Fibroblast of lung (primary cell): ENCODE measurements at regions not wholly inside any gene's neighbourhood (a gene's known extent, or its start where the extent isn't known, plus 50 kb on each side); places are given as distances from the start of the nearest gene placed in this dataset.

Source experiments
- DNase-seq, 2 donors: peaks; one replicate each; pipeline versions ENCODE4 v3.0.0 to v3.0.0-alpha.2; 2010; ENCODE audit warnings: low read depth in 2 of 2
- H2AFZ ChIP-seq: 2 replicates; pipeline ENCODE4 v1.5.1; 2012; ENCODE audit warnings: low read length, control low read depth, inconsistent platforms
- H3K27ac ChIP-seq: 2 replicates; pipeline ENCODE4 v1.5.1; 2011; ENCODE audit warnings: low read length, control low read depth; ENCODE audit not compliant: insufficient read depth
- H3K27me3 ChIP-seq: 2 replicates; pipeline ENCODE4 v1.5.1; 2011; ENCODE audit warnings: mild to moderate bottlenecking, low read length; ENCODE audit not compliant: control insufficient read depth, insufficient read depth
- H3K36me3 ChIP-seq: 2 replicates; pipeline ENCODE4 v1.5.1; 2011; ENCODE audit warnings: low read length; ENCODE audit not compliant: control insufficient read depth, insufficient read depth
- H3K4me1 ChIP-seq: 2 replicates; pipeline ENCODE4 v1.5.1; 2011; ENCODE audit warnings: low read length; ENCODE audit not compliant: control insufficient read depth, insufficient read depth; ENCODE audit errors: extremely low read depth
- H3K4me2 ChIP-seq: 2 replicates; pipeline ENCODE4 v1.5.1; 2011; ENCODE audit warnings: low read length, control low read depth; ENCODE audit not compliant: insufficient read depth; ENCODE audit errors: extremely low read depth
- H3K4me3 ChIP-seq, 4 experiments: fragments of 200-600 bp in 1 of 4; sonication (generic) in 1 of 4; replicated peaks in 1 of 4; 2 replicates each; pipeline ENCODE4 v1.5.1; 2011 to 2016; ENCODE audit warnings: low read length in 4 of 4, low read depth in 3 of 4, mild to moderate bottlenecking in 3 of 4, control low read depth in 2 of 4, inconsistent platforms in 1 of 4, mixed read lengths in 1 of 4; ENCODE audit not compliant: insufficient read depth in 1 of 4; ENCODE audit errors: control extremely low read depth in 1 of 4
- H3K79me2 ChIP-seq: 2 replicates; pipeline ENCODE4 v1.5.1; 2012; ENCODE audit warnings: mild to moderate bottlenecking, low read length, inconsistent platforms; ENCODE audit not compliant: control insufficient read depth, insufficient read depth
- H3K9ac ChIP-seq: 2 replicates; pipeline ENCODE4 v1.5.1; 2011; ENCODE audit warnings: mild to moderate bottlenecking, low read length, control low read depth; ENCODE audit not compliant: insufficient read depth
- H3K9me3 ChIP-seq: 2 replicates; pipeline ENCODE4 v1.5.1; 2012; ENCODE audit warnings: low read depth, low read length; ENCODE audit not compliant: control insufficient read depth, insufficient read depth
- H4K20me1 ChIP-seq: 2 replicates; pipeline ENCODE4 v1.5.1; 2011; ENCODE audit warnings: low read length; ENCODE audit not compliant: control insufficient read depth, insufficient read depth; ENCODE audit errors: extremely low read depth
- CTCF ChIP-seq, 2 donors: IDR thresholded peaks in 1 of 2; conservative IDR thresholded peaks in 1 of 2; 1 replicate in 1 of 2; 2 replicates in 1 of 2; pipeline ENCODE4 v1.5.1; 2011 to 2012; ENCODE audit warnings: low read length in 2 of 2, control low read depth in 1 of 2, inconsistent platforms in 1 of 2, low read depth in 1 of 2, mild to moderate bottlenecking in 1 of 2
- EZH2 ChIP-seq: IDR thresholded peaks from 2 replicates; pipeline ENCODE4 v1.5.1; 2012; ENCODE audit warnings: low read length, control low read depth, mild to moderate bottlenecking; ENCODE audit errors: missing control alignments

GRCh38 chr10:62631241-62631640, 173.3 kb upstream of the ADO start:
- Histone ChIP-seq H3K4me1 (peaks cover 8% of the 10 kb centered on the region), H3K27ac (no peak overlapping the region), H2AFZ (no peak overlapping the region), H3K9ac (no peak overlapping the region), H3K9me3 (no peaks in the 10 kb centered on the region), H3K79me2 (no peaks in the 10 kb centered on the region), H3K27me3 (no peaks in the 10 kb centered on the region), H3K4me3 (no peak overlapping the region), H3K36me3 (no peaks in the 10 kb centered on the region), H4K20me1 (no peaks in the 10 kb centered on the region), H3K4me2 (no peak overlapping the region)
- TF ChIP-seq CTCF (conservative IDR thresholded peaks at IDR 0.05 in 1 of 2, IDR thresholded peaks at IDR 0.05 in 1 of 2; ENCODE audit: low read depth in 1 of 2, low read length in 2 of 2) (no peak), EZH2 (no peak)
- no peak for DNase-seq

DNA sequence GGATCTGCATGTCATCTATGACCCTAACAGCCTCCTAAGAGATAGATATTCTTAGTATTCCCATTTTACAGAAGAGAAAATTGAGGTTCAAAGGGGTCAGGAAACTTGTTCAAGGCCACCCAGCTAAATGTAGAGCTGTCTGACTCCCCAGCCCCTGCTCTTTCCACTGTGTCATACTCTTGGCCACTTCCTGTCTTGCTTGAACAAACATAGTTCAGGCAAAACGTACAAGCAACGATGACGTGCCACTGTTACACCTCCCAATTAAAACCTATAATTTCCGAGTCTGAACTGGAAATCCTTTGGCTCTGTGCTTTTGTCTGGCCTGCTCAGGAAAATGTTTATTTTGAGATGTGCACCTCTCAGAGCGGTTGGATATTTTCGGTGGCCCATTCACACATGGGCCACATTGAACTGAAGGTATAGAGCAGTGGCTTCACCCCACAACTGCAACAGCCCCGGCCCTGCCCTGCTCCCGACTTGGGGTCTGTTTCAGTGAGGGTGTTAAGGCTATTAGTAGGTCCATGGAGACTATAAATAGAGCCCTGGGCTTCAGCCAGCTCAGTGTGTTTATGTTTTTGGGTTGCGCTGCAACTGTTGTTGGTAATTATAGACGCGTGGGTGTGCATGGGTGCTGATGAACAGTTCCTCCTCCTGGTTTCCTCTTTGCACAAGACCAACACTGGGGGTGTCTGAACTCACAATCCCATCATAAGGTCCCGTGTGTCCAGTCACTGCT, 172.3 kb upstream of the ADO start:
- H2AFZ ChIP-seq, result no peak overlapping the region
- H3K27me3 ChIP-seq, result no peaks in the 10 kb centered on the region

DNA sequence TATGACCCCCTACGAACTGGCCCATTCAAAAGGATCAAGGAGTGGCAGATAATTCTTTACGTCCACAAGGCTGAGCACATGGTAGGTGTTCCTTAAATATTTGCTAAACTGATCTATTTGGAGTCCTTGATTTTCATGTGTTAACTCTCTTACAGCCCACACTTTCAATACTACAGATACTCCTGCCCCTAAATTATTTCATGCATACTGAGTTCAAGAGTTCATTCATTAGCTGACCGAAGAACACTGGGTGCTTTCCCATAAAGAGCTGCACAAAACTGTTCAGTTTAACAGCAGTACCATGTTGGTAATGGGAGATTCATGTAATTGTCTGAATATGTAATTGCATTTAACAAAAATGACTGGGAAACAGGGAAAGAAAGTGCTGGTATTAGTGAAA, 170.5 kb upstream of the ADO start:
- Histone ChIP-seq H3K4me1 (peaks cover 14% of the 10 kb centered on the region), H3K9me3 (no peaks in the 10 kb centered on the region), H3K4me2 (no peak overlapping the region), H3K79me2 (no peaks in the 10 kb centered on the region), H2AFZ (no peak overlapping the region), H3K9ac (no peak overlapping the region), H3K27ac (no peak overlapping the region), H3K4me3 (no peak overlapping the region), H4K20me1 (no peaks in the 10 kb centered on the region), H3K36me3 (no peaks in the 10 kb centered on the region), H3K27me3 (no peaks in the 10 kb centered on the region)
- no peak for DNase-seq
- TF ChIP-seq EZH2 (no peak), CTCF (conservative IDR thresholded peaks at IDR 0.05 in 1 of 2, IDR thresholded peaks at IDR 0.05 in 1 of 2; ENCODE audit: low read depth in 1 of 2, low read length in 2 of 2) (no peak)

More for the DNA sequence above, 172.3 kb upstream of the ADO start:
- peak in 1 of 2 donors; percentile 30 for DNase-seq
- Histone ChIP-seq H3K4me2 (no peak overlapping the region), H3K36me3 (no peaks in the 10 kb centered on the region), H4K20me1 (no peaks in the 10 kb centered on the region), H3K79me2 (no peaks in the 10 kb centered on the region), H3K4me3 (no peak overlapping the region), H3K4me1 (peaks cover 5% of the 10 kb centered on the region), H3K9me3 (no peaks in the 10 kb centered on the region), H3K27ac (no peak overlapping the region), H3K9ac (no peak overlapping the region)
- no peak for TF ChIP-seq CTCF (conservative IDR thresholded peaks at IDR 0.05 in 1 of 2, IDR thresholded peaks at IDR 0.05 in 1 of 2; ENCODE audit: low read depth in 1 of 2, low read length in 2 of 2)
- TF ChIP-seq EZH2, result no peak
